Colonic mucosa (tissue), 4 donors: ENCODE measurements at regions not wholly inside any gene's neighbourhood (a gene's known extent, or its start where the extent isn't known, plus 50 kb on each side); places are given as distances from the start of the nearest gene placed in this dataset.

Experiments
- DNase-seq: peaks from one replicate; pipeline ENCODE4 v3.0.0-alpha.2; 2020
- H3K27ac ChIP-seq: fragments of 200-600 bp; one replicate; pipeline ENCODE4 v1.8.0; 2021
- H3K27me3 ChIP-seq: fragments of 200-600 bp; one replicate; pipeline ENCODE4 v1.8.0; 2021
- H3K36me3 ChIP-seq: fragments of 200-600 bp; one replicate; pipeline ENCODE4 v1.8.0; 2021
- H3K4me1 ChIP-seq: fragments of 200-600 bp; one replicate; pipeline ENCODE4 v1.8.0; 2021; ENCODE audit warnings: mild to moderate bottlenecking
- H3K4me3 ChIP-seq: fragments of 200-600 bp; one replicate; pipeline ENCODE4 v1.8.0; 2021
- H3K9ac ChIP-seq, 2 donors: one replicate each; pipeline ENCODE4 v1.7.0; 2013; ENCODE audit warnings: control low read depth in 2 of 2, low read depth in 2 of 2, low read length in 2 of 2
- H3K9me3 ChIP-seq: fragments of 200-600 bp; one replicate; pipeline ENCODE4 v1.8.0; 2021
- CTCF ChIP-seq: fragments of 200-600 bp; IDR thresholded peaks from one replicate; pipeline ENCODE4 v1.8.0; 2022; ENCODE audit warnings: antibody characterized with exemption, mild to moderate bottlenecking
- intact Hi-C: fragments of 100-400 bp; cut with DNase I; formaldehyde crosslinking; loops from one replicate; pipeline ENCODE4 v1.14.1; 2022
- donor health status: healthy.
- donor health status: DM: no; HTN: no; CAD: no.
- donor health status: DM: no; HTN: no; CAD: no.

- Histone ChIP-seq H3K9ac (no peak overlapping the region), H3K27me3 (no peaks in the 10 kb centered on the region), H3K27ac (no peak overlapping the region), H3K4me1 (no peaks in the 10 kb centered on the region), H3K4me3 (no peak overlapping the region), H3K36me3 (no peaks in the 10 kb centered on the region), H3K9me3 (no peaks in the 10 kb centered on the region)
- intact Hi-C loops = no loop called here
- DNase-seq = no peak
- no peak for TF ChIP-seq CTCF
These were observed 636.1 kb downstream of the NR2F2 start for GRCh38 chr15:96966554-96966953.

GRCh38 chr15:96969732-96970710, 639.5 kb downstream of the NR2F2 start:
- no peak for DNase-seq
- H3K4me1 ChIP-seq = no peaks in the 10 kb centered on the region
- H3K27ac ChIP-seq = no peak overlapping the region

GRCh38 chr15:96972201-96972600, 641.7 kb downstream of the NR2F2 start:
- Histone ChIP-seq H3K9ac (no peak overlapping the region), H3K27me3 (no peaks in the 10 kb centered on the region), H3K4me1 (no peaks in the 10 kb centered on the region), H3K4me3 (no peak overlapping the region), H3K9me3 (no peaks in the 10 kb centered on the region), H3K36me3 (no peaks in the 10 kb centered on the region), H3K27ac (no peak overlapping the region)
- no peak for DNase-seq
- TF ChIP-seq CTCF = no peak
- intact Hi-C loops = no loop called here

More at GRCh38 chr15:96969732-96970710, 639.5 kb downstream of the NR2F2 start:
- intact Hi-C loops = no loop called here
- no peak for TF ChIP-seq CTCF
- Histone ChIP-seq H3K36me3 (no peaks in the 10 kb centered on the region), H3K9me3 (no peaks in the 10 kb centered on the region), H3K27me3 (no peaks in the 10 kb centered on the region), H3K4me3 (no peak overlapping the region), H3K9ac (no peak overlapping the region)

- Histone ChIP-seq H3K36me3 (no peaks in the 10 kb centered on the region), H3K27ac (no peak overlapping the region), H3K9ac (no peak overlapping the region), H3K4me3 (no peak overlapping the region), H3K27me3 (no peaks in the 10 kb centered on the region), H3K9me3 (no peaks in the 10 kb centered on the region), H3K4me1 (no peaks in the 10 kb centered on the region)
- no peak for DNase-seq
- TF ChIP-seq CTCF = no peak
- intact Hi-C loops = no loop called here
These were observed 644.3 kb downstream of the NR2F2 start for GRCh38 chr15:96974761-96975160.

GRCh38 chr15:96977886-96978285, 647.4 kb downstream of the NR2F2 start:
- Histone ChIP-seq H3K4me3 (no peak overlapping the region), H3K27ac (no peak overlapping the region), H3K9me3 (no peaks in the 10 kb centered on the region), H3K27me3 (no peaks in the 10 kb centered on the region), H3K9ac (no peak overlapping the region), H3K4me1 (no peaks in the 10 kb centered on the region), H3K36me3 (no peaks in the 10 kb centered on the region)
- no peak for TF ChIP-seq CTCF
- DNase-seq = no peak
- intact Hi-C loops = no loop called here
